ENCODE measurements at regions not wholly inside any gene's neighbourhood (a gene's known extent, or its start where the extent isn't known, plus 50 kb on each side); places are given as distances from the start of the nearest gene placed in this dataset.

GRCh38 chr6:88474720-88475119, 308.6 kb upstream of the CNR1 start:
- TF ChIP-seq EZH2 (IDR thresholded peaks at IDR 0.05), result no peak
- TF ChIP-seq CTCF (IDR thresholded peaks at IDR 0.05), result no peak
- TF ChIP-seq EZH2phosphoT487 (IDR thresholded peaks at IDR 0.05), result no peak

Data from neural progenitor cell (in vitro differentiated cells).